ENCODE measurements at regions not wholly inside any gene's neighbourhood (a gene's known extent, or its start where the extent isn't known, plus 50 kb on each side); places are given as distances from the start of the nearest gene placed in this dataset.

DNA sequence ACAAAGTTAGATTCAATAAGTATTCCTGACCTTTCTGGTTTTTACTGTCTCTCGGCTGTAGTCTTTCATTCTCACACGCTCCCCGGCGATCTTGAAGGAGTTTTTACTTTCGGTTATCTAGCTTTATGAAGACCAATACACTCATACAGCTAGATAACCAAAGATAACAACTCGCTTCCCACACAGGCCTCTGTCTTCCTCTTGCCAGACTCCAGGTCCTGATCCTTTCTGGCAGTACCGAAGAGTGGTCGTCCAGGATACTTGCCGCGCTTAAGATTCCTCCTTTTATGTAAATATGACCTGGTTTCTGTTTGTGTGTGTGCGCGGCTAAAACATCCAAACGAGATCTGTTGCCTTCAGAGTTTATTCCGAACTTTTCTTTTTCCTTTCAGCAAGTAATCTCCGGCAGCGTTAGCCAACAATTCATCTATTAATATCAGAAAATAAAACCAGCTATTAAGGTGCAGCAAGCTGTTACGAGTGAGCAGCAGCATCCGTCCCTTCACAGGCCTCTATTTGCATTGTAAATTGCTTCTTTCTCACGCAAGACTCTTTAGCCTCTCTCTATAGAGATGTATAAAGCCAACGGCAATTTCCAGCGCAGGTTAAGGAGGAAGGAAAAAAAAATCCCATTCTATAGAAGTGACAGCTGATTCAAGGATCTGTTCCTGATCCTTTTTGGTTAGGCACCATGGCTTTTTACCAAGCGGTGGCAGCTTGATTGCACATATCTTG, 216.1 kb downstream of the MEF2C start:
- Histone ChIP-seq H3K4me1 (ENCODE audit: insufficient read depth, low read length) (peaks cover 32% of the 10 kb centered on the region), H3K9me3 (ENCODE audit: control insufficient read depth, insufficient read depth, low read length) (no peaks in the 10 kb centered on the region), H3K9ac (ENCODE audit: low read depth, low read length) (peak overlapping the region; percentile 37; the same call in 1 of the 2 replicates), H3K36me3 (ENCODE audit: insufficient read depth, low read length) (no peaks in the 10 kb centered on the region)

DNA sequence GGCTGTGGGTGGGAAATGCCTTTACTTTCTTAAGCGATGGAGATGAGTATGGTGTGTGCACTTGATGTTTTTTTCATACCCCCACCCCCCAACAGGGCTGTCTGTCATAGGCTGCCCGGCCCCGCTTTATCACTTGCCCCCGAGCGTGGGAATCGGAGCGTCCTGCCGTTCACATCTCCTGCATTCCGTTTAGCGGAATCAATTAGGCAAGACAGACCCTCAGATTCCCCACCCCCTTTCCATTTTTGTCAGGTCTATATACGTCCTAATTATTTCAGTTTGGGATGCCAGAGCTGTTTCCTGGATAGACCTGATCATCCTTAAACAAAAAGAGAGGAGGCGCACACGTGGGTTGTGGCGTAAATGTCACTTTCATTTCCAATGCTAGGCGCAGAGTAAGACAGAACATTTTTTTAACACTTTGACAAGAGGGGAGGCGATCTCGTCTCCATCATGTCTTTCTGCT, 217.2 kb downstream of the MEF2C start:
- peaks cover 37% of the 10 kb centered on the region for H3K4me1 ChIP-seq (ENCODE audit: insufficient read depth, low read length)
- H3K36me3 ChIP-seq (ENCODE audit: insufficient read depth, low read length) = no peaks in the 10 kb centered on the region
- no peaks in the 10 kb centered on the region for H3K9me3 ChIP-seq (ENCODE audit: control insufficient read depth, insufficient read depth, low read length)
- no peak overlapping the region; the same call in 1 of the 2 replicates for H3K9ac ChIP-seq (ENCODE audit: low read depth, low read length)

DNA sequence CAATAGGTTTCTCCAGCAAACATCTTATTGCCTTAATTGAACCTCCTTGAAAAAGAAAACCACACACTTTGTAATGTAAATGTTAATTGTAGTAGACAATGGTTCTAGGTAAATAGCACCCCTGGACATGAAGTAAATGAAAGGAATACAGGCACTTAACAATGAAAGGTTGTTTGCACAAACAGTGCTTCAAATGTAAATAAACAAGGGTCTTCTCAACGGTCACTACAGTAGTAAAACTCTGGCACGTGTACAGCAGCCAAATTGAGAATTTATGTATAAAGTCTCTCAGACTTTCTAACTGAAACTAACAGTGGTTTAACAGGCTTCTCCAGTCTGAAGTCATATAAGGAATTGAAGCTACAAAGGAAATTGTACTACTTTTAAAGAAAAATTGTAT, 218.3 kb downstream of the MEF2C start:
- Histone ChIP-seq H3K4me1 (ENCODE audit: insufficient read depth, low read length) (peaks cover 35% of the 10 kb centered on the region), H3K9ac (ENCODE audit: low read depth, low read length) (no peak overlapping the region), H3K36me3 (ENCODE audit: insufficient read depth, low read length) (no peaks in the 10 kb centered on the region), H3K9me3 (ENCODE audit: control insufficient read depth, insufficient read depth, low read length) (no peaks in the 10 kb centered on the region)

DNA sequence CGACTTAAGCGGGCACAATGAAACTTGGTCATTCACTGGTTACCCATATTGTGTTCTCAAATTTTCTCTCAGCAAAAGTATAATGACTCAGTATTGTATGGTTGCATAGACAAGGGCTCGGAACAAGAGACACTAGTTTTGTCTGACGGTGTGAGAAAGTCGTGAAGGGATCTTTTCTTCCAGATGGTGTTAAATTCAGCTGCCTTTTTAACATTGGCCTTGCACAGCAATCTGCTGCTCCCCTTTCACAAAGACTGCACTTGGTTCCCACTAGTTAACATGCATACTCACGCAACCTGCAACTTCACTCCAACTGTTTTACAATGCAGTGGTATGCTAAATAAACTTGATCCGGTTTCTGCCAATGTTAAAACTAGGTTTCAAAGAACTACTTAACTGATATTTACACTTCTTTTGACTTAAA, 219.2 kb downstream of the MEF2C start:
- Histone ChIP-seq H3K4me1 (ENCODE audit: insufficient read depth, low read length) (peaks cover 35% of the 10 kb centered on the region), H3K36me3 (ENCODE audit: insufficient read depth, low read length) (no peaks in the 10 kb centered on the region), H3K9ac (ENCODE audit: low read depth, low read length) (no peak overlapping the region), H3K9me3 (ENCODE audit: control insufficient read depth, insufficient read depth, low read length) (no peaks in the 10 kb centered on the region)

DNA sequence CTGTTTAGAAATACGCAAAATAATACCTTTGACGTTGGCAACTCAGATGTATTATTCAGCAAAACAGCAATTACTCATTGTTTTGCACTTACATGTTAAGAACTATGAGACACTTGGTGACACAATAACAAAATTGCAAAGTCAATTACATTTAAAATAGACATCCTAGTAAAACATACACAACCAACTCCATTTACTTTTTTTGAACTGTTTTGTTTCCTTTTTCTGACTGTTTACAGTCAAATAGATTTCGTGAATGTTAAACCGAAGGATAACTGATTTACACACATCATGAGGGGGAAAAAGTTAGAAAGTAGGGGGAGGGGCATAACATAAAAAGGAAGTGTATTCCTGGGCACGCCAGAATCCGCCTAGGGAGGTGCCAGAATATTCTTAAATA, 220.1 kb downstream of the MEF2C start:
- Histone ChIP-seq H3K36me3 (ENCODE audit: insufficient read depth, low read length) (no peaks in the 10 kb centered on the region), H3K9me3 (ENCODE audit: control insufficient read depth, insufficient read depth, low read length) (no peaks in the 10 kb centered on the region), H3K9ac (ENCODE audit: low read depth, low read length) (no peak overlapping the region), H3K4me1 (ENCODE audit: insufficient read depth, low read length) (peaks cover 35% of the 10 kb centered on the region)

DNA sequence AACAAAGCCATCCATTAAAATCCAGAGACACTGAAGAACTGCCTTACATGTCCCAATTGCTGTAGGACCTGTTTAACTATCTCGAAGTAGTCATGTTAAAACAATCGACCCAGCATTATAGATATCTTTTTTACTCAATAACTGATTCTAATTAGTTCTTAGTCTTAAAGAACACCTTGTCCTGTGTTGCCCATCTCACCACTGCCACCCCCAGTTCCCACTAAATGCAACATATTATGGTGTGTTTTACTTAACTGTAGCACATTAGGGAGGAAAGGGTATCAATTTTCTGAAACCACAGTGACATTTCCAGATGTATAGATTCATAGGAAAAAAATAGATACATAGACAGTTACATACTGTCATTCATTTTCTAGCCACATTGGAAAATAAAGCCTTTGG, 221.2 kb downstream of the MEF2C start:
- peaks cover 33% of the 10 kb centered on the region for H3K4me1 ChIP-seq (ENCODE audit: insufficient read depth, low read length)
- no peaks in the 10 kb centered on the region for H3K9me3 ChIP-seq (ENCODE audit: control insufficient read depth, insufficient read depth, low read length)
- no peaks in the 10 kb centered on the region for H3K36me3 ChIP-seq (ENCODE audit: insufficient read depth, low read length)
- H3K9ac ChIP-seq (ENCODE audit: low read depth, low read length) = no peak overlapping the region

DNA sequence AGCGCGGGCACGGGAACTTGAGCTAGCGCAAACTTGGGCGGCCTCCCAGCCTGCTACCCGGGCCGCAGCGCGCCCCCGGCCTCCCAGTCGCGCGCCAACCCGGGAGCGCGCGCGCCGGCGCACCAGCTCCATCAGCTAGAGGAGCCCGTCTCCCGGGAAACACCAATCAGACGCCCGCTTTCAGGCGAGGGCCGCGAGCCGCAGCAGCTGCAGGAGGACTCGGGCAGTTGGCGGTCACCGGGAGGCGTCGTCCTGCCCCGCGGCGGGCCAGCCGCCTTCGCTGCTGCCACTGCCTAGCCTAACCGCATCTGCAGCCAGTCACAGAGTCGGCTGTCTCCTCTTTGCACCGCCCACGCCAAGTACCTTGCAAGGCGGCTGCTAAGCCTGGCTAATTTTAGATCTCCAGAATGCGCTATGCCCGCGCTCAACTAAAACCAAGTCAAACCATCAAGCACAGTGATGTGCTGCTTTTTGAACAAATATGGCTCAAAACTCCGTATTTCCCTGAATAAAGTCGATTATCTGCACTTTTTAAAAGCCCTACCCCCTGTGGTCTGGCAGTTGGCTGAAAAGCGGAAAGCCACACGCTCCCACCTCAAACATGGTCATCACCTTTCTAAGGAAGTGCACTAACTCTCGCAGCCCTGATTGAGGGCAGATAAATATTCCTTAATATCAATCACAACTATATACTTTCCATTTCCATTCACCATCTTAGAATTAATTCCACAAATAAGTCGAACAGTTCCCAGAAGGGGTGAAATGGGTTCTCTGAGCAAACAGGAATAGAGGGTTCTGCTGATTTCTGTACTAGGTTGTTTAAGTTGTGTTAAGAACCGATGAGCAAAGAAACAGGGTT, 221.8 kb downstream of the MEF2C start:
- Histone ChIP-seq H3K9me3 (ENCODE audit: control insufficient read depth, insufficient read depth, low read length) (no peaks in the 10 kb centered on the region), H3K4me1 (ENCODE audit: insufficient read depth, low read length) (peaks cover 26% of the 10 kb centered on the region), H3K36me3 (ENCODE audit: insufficient read depth, low read length) (no peaks in the 10 kb centered on the region), H3K9ac (ENCODE audit: low read depth, low read length) (peak overlapping the region; percentile 42; the same call in 1 of the 2 replicates)

DNA sequence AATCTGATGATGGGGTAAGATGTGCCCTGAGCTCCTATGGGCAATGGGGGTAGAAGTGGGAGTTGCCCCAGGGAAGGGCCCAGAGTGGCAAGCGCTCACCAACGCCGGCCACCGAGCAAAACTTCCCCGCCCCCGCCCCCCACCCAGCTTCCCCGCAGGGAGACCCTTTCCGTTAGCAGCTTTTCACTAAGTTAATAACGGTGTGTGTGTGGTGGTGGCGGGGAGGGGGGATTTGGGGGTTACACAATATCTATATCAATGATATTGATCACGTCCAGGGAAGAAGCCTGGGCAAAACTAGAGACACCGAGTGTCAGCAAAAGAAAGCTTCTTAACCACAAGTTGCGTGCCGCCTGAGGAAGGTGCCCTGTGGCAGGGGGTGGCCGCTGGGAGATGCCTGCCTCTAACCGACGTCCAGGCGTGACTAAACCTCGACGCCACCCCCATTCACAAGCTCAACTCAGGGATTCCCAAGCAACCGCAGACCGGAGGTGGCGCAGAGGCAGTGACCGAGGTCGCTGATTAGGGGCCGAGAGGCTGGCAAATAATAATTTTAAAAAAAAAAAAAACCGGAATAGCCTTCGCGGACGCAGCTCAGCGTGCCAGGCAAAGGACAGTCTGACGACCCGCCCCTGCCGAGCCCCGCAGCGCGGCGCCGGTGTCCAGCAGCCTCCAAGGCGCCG, 222.6 kb downstream of the MEF2C start:
- Histone ChIP-seq H3K36me3 (ENCODE audit: insufficient read depth, low read length) (no peaks in the 10 kb centered on the region), H3K9me3 (ENCODE audit: control insufficient read depth, insufficient read depth, low read length) (no peaks in the 10 kb centered on the region), H3K4me1 (ENCODE audit: insufficient read depth, low read length) (peaks cover 22% of the 10 kb centered on the region), H3K9ac (ENCODE audit: low read depth, low read length) (peak overlapping the region; percentile 42; the same call in 1 of the 2 replicates)

DNA sequence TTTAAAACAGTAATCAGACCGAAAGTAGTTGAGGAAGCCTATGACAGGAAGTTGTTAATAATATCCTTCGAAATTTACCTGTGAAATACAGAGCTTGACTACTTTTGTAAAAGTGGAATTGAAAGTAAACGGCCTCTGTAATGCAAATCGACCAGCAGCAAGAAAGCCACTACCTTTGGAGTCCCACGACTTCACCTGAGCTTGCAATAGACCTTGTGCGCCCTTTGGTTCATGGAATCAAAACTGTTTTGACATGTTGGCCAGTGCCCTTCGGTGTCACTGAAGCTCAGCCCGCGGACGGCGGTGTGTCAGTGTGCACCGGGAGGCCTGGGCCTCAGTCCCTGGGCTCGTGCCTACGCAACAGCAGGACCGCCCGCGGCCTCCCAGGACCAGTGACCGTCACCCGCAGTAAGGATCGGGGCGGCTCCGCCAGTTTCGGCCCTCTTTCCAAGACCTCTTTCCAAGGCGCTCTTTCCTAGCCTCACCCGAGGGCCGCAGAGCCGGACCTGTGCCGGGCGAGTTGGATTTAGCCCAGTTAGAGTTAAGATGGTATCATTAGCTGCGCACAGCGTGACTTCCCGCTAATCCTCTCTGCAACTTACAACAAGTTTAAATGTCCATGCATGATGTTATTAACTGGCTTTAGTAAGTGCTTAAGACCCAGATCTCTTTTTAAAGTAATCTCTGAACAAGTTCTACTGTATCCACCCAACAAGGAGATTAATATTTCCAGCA, 223.3 kb downstream of the MEF2C start:
- H3K9me3 ChIP-seq (ENCODE audit: control insufficient read depth, insufficient read depth, low read length) = no peaks in the 10 kb centered on the region
- no peaks in the 10 kb centered on the region for H3K36me3 ChIP-seq (ENCODE audit: insufficient read depth, low read length)
- peak overlapping the region; percentile 42; the same call in 1 of the 2 replicates for H3K9ac ChIP-seq (ENCODE audit: low read depth, low read length)
- H3K4me1 ChIP-seq (ENCODE audit: insufficient read depth, low read length) = peaks cover 15% of the 10 kb centered on the region

DNA sequence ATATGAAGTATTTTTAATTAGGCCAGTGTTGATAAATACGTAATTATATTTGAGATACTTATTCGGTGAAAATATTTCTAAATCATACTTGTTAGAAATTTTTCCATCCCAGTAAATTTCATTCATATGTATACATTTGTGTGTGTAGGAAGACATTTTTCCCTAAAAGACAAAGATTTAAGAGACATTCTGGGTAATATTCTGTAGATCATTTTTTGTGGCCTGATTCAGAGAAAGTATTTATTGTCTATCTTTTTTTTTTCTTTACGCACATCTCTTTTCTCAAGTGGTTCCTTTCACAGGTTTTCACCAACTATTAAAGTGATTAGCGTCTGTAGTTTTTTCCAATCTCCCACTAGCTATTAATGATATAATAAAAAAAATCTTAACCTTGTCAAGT, 224.1 kb downstream of the MEF2C start:
- H3K9ac ChIP-seq (ENCODE audit: low read depth, low read length) = no peak overlapping the region
- peaks cover 14% of the 10 kb centered on the region; the same call in 1 of the 2 replicates for H3K4me1 ChIP-seq (ENCODE audit: insufficient read depth, low read length)
- H3K9me3 ChIP-seq (ENCODE audit: control insufficient read depth, insufficient read depth, low read length) = no peaks in the 10 kb centered on the region
- H3K36me3 ChIP-seq (ENCODE audit: insufficient read depth, low read length) = no peaks in the 10 kb centered on the region

DNA sequence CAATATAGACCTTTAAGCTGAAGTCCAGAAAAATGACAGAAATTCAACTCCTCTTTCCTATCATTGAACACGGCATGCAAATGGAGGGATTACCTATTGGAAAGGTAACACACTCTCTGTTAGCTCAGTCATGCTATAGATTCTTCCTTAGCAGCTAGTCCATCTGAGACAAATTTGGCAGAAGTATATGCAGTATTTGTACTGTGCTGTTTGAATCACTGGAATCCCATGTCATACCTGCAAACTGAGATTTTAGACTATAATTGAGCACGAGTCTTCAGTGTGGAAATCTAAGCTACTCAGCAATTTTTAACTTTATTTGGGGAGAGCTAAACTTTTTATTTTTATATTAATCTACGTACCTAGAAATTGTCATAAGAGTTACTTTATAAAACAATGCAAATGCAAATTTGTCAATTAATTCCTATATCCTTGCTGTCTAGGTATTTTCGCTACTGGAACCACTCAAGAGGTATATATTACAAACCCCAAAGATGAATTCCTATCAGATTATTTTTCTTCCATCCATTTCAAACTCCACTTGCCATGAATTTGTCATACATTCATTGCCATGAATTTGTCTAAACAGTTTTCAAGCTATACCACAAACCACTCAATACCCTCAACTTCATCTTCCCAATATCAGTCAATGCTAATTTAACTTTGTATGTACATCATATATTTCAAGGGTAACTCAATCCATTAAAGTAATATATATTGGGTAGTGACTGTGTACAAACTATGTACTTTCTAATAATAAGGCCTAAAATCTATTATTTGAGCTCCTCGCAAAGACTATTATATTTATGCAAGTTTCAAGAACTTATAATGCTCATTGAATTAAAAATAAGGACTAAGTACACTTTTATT, 224.8 kb downstream of the MEF2C start:
- H3K9me3 ChIP-seq (ENCODE audit: control insufficient read depth, insufficient read depth, low read length) = no peaks in the 10 kb centered on the region
- peaks cover 7% of the 10 kb centered on the region; the same call in 1 of the 2 replicates for H3K4me1 ChIP-seq (ENCODE audit: insufficient read depth, low read length)
- no peak overlapping the region for H3K9ac ChIP-seq (ENCODE audit: low read depth, low read length)
- no peaks in the 10 kb centered on the region for H3K36me3 ChIP-seq (ENCODE audit: insufficient read depth, low read length)

DNA sequence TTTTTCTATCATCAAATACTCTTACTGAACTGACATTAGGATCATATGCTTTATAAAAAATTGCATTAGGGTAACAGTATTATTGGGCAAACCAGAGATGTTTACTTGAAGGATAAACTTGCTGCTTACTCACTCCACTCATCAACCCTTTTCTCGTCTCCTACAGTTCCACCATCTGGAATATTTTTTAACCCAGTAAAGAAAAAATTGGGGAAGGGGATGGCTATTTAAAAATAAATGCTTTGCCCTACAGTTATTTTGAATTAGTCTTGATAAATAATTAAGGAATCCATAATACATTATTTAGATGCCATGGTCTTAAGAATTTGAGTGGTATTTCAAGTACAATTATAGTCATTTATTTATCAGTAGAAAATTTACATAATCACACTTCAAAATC, 225.8 kb downstream of the MEF2C start:
- Histone ChIP-seq H3K9ac (ENCODE audit: low read depth, low read length) (no peak overlapping the region), H3K9me3 (ENCODE audit: control insufficient read depth, insufficient read depth, low read length) (no peaks in the 10 kb centered on the region), H3K36me3 (ENCODE audit: insufficient read depth, low read length) (no peaks in the 10 kb centered on the region), H3K4me1 (ENCODE audit: insufficient read depth, low read length) (peaks cover 7% of the 10 kb centered on the region; the same call in 1 of the 2 replicates)

Measured in ES-I3 (cell line).